C4-2B (cell line): ENCODE measurements at regions not wholly inside any gene's neighbourhood (a gene's known extent, or its start where the extent isn't known, plus 50 kb on each side); places are given as distances from the start of the nearest gene placed in this dataset.

ENCODE experiments used
- CTCF ChIP-seq: fragments of 450-650 bp; conservative IDR thresholded peaks from 2 replicates; pipeline ENCODE4 v1.5.1; 2017; ENCODE audit warnings: mild to moderate bottlenecking
- ZFX ChIP-seq: fragments of 450-650 bp; IDR thresholded peaks from 2 replicates; pipeline ENCODE4 v1.6.1; 2017

DNA sequence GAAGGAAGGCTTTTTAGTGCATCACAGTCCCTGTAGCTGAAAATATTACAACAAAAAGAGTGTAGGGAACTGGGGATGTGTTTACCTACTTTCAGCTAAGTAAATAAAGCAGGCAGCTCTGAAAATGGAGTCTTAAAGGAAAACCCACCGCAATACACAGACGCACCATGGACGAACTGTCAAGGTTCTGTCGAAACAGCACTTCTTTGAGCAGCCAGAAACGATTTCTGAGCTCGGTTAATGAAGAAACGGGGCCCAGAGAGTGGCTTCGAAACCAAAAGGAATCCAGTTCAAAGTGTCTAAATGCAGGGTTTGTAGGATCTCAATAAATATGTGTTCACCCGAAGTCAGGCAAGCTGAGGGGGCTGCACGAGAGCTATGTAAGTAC is 275.4 kb upstream of the NEBL start:
- TF ChIP-seq CTCF (no peak), ZFX (no peak)
